ENCODE measurements at regions not wholly inside any gene's neighbourhood (a gene's known extent, or its start where the extent isn't known, plus 50 kb on each side); places are given as distances from the start of the nearest gene placed in this dataset.

DNA sequence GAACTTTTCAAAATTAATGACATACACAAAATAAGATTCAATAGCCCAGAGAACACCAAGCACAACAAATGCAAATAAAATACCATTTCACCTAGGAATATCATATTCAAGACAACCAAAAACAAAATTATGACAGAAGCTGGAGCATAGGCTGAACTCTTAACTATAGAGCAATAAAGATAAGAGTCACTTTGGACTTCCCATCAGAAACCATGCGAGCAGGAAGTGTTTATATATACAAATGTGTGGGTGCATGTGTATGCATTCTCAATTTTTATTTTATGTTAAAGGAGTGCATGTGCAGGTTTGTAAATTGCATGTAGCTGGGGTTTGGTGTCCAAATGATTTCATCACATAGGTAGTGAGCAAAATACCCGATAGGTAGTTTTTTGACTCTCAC, 291.6 kb downstream of the ARAP2 start:
- Histone ChIP-seq H3K9me3 (ENCODE audit: low read length) (no peaks in the 10 kb centered on the region), H3K27ac (ENCODE audit: low read depth, low read length, poor library complexity, severe bottlenecking) (no peak overlapping the region), H3K4me2 (ENCODE audit: low read length) (no peak overlapping the region), H3K4me1 (ENCODE audit: insufficient read depth, low read length, severe bottlenecking) (no peaks in the 10 kb centered on the region), H3K4me3 (ENCODE audit: low read depth, low read length, poor library complexity, severe bottlenecking) (no peak overlapping the region), H2AFZ (ENCODE audit: low read length) (no peak overlapping the region), H3K36me3 (ENCODE audit: insufficient read depth, low read length) (no peaks in the 10 kb centered on the region), H3K79me2 (ENCODE audit: insufficient read depth, low read length) (no peaks in the 10 kb centered on the region), H3K9me2 (ENCODE audit: low read depth, low read length) (no peaks in the 10 kb centered on the region), H4K20me1 (ENCODE audit: insufficient read depth, low read length) (no peaks in the 10 kb centered on the region), H3F3A (ENCODE audit: insufficient read depth, low read length) (no peaks in the 10 kb centered on the region), H3K27me3 (ENCODE audit: insufficient read depth, low read length) (no peaks in the 10 kb centered on the region), H3K9ac (ENCODE audit: low read length) (no peak overlapping the region)
- no peak for TF ChIP-seq EZH2 (IDR thresholded peaks at IDR 0.05; ENCODE audit: borderline replicate concordance, low read length)

DNA sequence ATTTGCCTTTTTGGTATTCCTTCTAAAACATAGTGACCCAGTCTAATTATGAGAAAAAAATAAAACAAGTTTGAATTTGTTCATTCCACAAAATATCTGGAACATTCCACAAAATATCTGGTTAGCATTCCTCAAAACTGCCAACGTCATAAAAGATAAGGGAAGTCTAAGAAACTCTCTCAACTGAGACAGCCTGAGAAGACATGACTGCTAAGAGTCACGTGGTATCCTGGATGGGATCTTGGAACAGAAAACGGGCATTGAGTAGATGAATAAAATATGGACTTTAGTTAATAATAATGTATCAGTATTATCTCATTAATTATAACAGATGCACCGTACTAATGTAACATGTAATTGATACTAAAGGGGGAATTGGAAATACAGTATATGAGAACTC, 280.9 kb downstream of the ARAP2 start:
- TF ChIP-seq CTCF (IDR thresholded peaks at IDR 0.05; ENCODE audit: low read length) = no peak
- no peak for TF ChIP-seq EZH2 (IDR thresholded peaks at IDR 0.05; ENCODE audit: borderline replicate concordance, low read length)
- H3K4me2 ChIP-seq (ENCODE audit: low read length) = no peak overlapping the region
- H3K9me3 ChIP-seq (ENCODE audit: low read length) = no peaks in the 10 kb centered on the region
- H3K27ac ChIP-seq (ENCODE audit: low read depth, low read length, poor library complexity, severe bottlenecking) = no peak overlapping the region
- no peak overlapping the region for H3K4me3 ChIP-seq (ENCODE audit: low read depth, low read length, poor library complexity, severe bottlenecking)
- no peaks in the 10 kb centered on the region for H3K4me1 ChIP-seq (ENCODE audit: insufficient read depth, low read length, severe bottlenecking)
- H2AFZ ChIP-seq (ENCODE audit: low read length) = no peak overlapping the region
- H4K20me1 ChIP-seq (ENCODE audit: insufficient read depth, low read length) = no peaks in the 10 kb centered on the region
- no peaks in the 10 kb centered on the region for H3K36me3 ChIP-seq (ENCODE audit: insufficient read depth, low read length)
- no peaks in the 10 kb centered on the region for H3K9me2 ChIP-seq (ENCODE audit: low read depth, low read length)
- H3K27me3 ChIP-seq (ENCODE audit: insufficient read depth, low read length) = no peaks in the 10 kb centered on the region
- H3F3A ChIP-seq (ENCODE audit: insufficient read depth, low read length) = no peaks in the 10 kb centered on the region
- H3K79me2 ChIP-seq (ENCODE audit: insufficient read depth, low read length) = no peaks in the 10 kb centered on the region
- H3K9ac ChIP-seq (ENCODE audit: low read length) = no peak overlapping the region

DNA sequence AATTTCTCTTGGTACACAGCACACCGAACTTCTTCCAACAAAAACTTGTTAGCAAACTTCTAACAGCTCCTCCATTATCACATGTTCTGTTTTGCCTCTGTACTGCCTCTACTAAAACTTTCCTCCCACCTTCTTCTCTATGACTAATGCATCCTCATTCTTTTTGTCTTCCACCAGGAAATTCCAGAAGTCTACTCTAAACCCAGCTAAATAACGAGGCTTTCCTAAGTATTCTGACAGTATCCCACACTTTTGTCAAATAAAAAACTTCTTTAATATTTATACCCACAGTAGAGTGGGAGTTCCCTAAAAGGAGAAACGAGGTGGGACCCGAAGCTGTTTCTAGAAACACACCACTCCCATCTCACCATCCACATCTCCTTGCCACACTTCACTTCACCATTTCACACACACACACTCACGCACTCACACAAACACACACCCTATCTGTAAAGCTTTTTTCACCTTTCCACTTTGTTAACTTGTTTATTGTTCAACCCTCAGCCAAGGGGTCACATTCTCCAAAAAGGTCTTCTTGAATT, 280.3 kb downstream of the ARAP2 start:
- H3K27ac ChIP-seq (ENCODE audit: low read depth, low read length, poor library complexity, severe bottlenecking) = no peak overlapping the region
- H3K4me2 ChIP-seq (ENCODE audit: low read length) = no peak overlapping the region
- H3K79me2 ChIP-seq (ENCODE audit: insufficient read depth, low read length) = no peaks in the 10 kb centered on the region
- TF ChIP-seq CTCF (IDR thresholded peaks at IDR 0.05; ENCODE audit: low read length) (no peak), EZH2 (IDR thresholded peaks at IDR 0.05; ENCODE audit: borderline replicate concordance, low read length) (no peak)
- no peaks in the 10 kb centered on the region for H3K9me2 ChIP-seq (ENCODE audit: low read depth, low read length)
- H3K4me3 ChIP-seq (ENCODE audit: low read depth, low read length, poor library complexity, severe bottlenecking) = no peak overlapping the region
- no peaks in the 10 kb centered on the region for H3K36me3 ChIP-seq (ENCODE audit: insufficient read depth, low read length)
- no peak overlapping the region for H2AFZ ChIP-seq (ENCODE audit: low read length)
- H3K9ac ChIP-seq (ENCODE audit: low read length) = no peak overlapping the region
- H4K20me1 ChIP-seq (ENCODE audit: insufficient read depth, low read length) = no peaks in the 10 kb centered on the region
- H3K27me3 ChIP-seq (ENCODE audit: insufficient read depth, low read length) = no peaks in the 10 kb centered on the region
- H3F3A ChIP-seq (ENCODE audit: insufficient read depth, low read length) = no peaks in the 10 kb centered on the region
- H3K9me3 ChIP-seq (ENCODE audit: low read length) = no peaks in the 10 kb centered on the region
- no peaks in the 10 kb centered on the region for H3K4me1 ChIP-seq (ENCODE audit: insufficient read depth, low read length, severe bottlenecking)

GRCh38 chr4:35965300-35965699, 279.0 kb downstream of the ARAP2 start:
- no peaks in the 10 kb centered on the region for H3K27me3 ChIP-seq (ENCODE audit: insufficient read depth, low read length)
- H3F3A ChIP-seq (ENCODE audit: insufficient read depth, low read length) = no peaks in the 10 kb centered on the region
- no peaks in the 10 kb centered on the region for H3K4me1 ChIP-seq (ENCODE audit: insufficient read depth, low read length, severe bottlenecking)
- no peak overlapping the region for H3K27ac ChIP-seq (ENCODE audit: low read depth, low read length, poor library complexity, severe bottlenecking)
- H3K36me3 ChIP-seq (ENCODE audit: insufficient read depth, low read length) = no peaks in the 10 kb centered on the region
- no peak overlapping the region for H3K4me3 ChIP-seq (ENCODE audit: low read depth, low read length, poor library complexity, severe bottlenecking)
- H3K9me3 ChIP-seq (ENCODE audit: low read length) = no peaks in the 10 kb centered on the region
- H3K9ac ChIP-seq (ENCODE audit: low read length) = no peak overlapping the region
- H3K79me2 ChIP-seq (ENCODE audit: insufficient read depth, low read length) = no peaks in the 10 kb centered on the region
- no peak overlapping the region for H2AFZ ChIP-seq (ENCODE audit: low read length)
- H3K9me2 ChIP-seq (ENCODE audit: low read depth, low read length) = no peaks in the 10 kb centered on the region
- H3K4me2 ChIP-seq (ENCODE audit: low read length) = no peak overlapping the region
- TF ChIP-seq CTCF (IDR thresholded peaks at IDR 0.05; ENCODE audit: low read length) = no peak
- no peak for TF ChIP-seq EZH2 (IDR thresholded peaks at IDR 0.05; ENCODE audit: borderline replicate concordance, low read length)
- H4K20me1 ChIP-seq (ENCODE audit: insufficient read depth, low read length) = no peaks in the 10 kb centered on the region

Data from OCI-LY1 (cell line).